ELF-1 (cell line): ENCODE measurements at regions not wholly inside any gene's neighbourhood (a gene's known extent, or its start where the extent isn't known, plus 50 kb on each side); places are given as distances from the start of the nearest gene placed in this dataset.
A peak's percentile ranks its signal among the peaks of the same experiment; 100 is the strongest.
"Not testable (repeated sequence)": the region's sequence is repeated elsewhere in the genome, so short reads cannot be mapped to it uniquely, and the experiment has no call there.

Experiments
- DNase-seq: peaks from one replicate; pipeline ENCODE4 v3.0.0-alpha.2; 2016; ENCODE audit warnings: low read depth, low spot score

- DNase-seq: not testable (repeated sequence)
Measured at GRCh38 chr9:68593760-68594159, 53.1 kb upstream of the TMEM252 start.

GRCh38 chr9:68595868-68596267, 55.2 kb upstream of the TMEM252 start:
- peak; percentile 14 for DNase-seq

GRCh38 chr9:68597362-68597997, 56.8 kb upstream of the TMEM252 start:
- no peak for DNase-seq

GRCh38 chr9:68599826-68600225, 59.1 kb upstream of the TMEM252 start:
- no peak for DNase-seq

GRCh38 chr9:68601081-68601480, 60.4 kb upstream of the TMEM252 start:
- no peak for DNase-seq

GRCh38 chr9:68603371-68603770, 62.7 kb upstream of the TMEM252 start:
- no peak for DNase-seq

GRCh38 chr9:68608763-68609162, 68.1 kb upstream of the TMEM252 start:
- DNase-seq: no peak

- DNase-seq: no peak
Measured at GRCh38 chr9:68609901-68610415, 69.3 kb upstream of the TMEM252 start.

- no peak for DNase-seq
Measured at GRCh38 chr9:68614121-68614520, 73.4 kb upstream of the TMEM252 start.

GRCh38 chr9:68617011-68617410, 76.3 kb upstream of the TMEM252 start:
- DNase-seq: not testable (repeated sequence)

- DNase-seq: no peak
Measured at GRCh38 chr9:68619072-68619471, 78.4 kb upstream of the TMEM252 start.

GRCh38 chr9:68619636-68620035, 79.0 kb upstream of the TMEM252 start:
- no peak for DNase-seq

- DNase-seq: peak; percentile 2
Measured at GRCh38 chr9:68625559-68625958, 79.5 kb upstream of the PIP5K1B start.

- DNase-seq: no peak
Measured at GRCh38 chr9:68626526-68626925, 78.5 kb upstream of the PIP5K1B start.

- no peak for DNase-seq
Measured at GRCh38 chr9:68627104-68627503, 77.9 kb upstream of the PIP5K1B start.

- DNase-seq: no peak
Measured at GRCh38 chr9:68627594-68627993, 77.4 kb upstream of the PIP5K1B start.

GRCh38 chr9:68629042-68629441, 76.0 kb upstream of the PIP5K1B start:
- no peak for DNase-seq

GRCh38 chr9:68631811-68632210, 73.2 kb upstream of the PIP5K1B start:
- no peak for DNase-seq

GRCh38 chr9:68637020-68637419, 68.0 kb upstream of the PIP5K1B start:
- DNase-seq: no peak

GRCh38 chr9:68639261-68639660, 65.8 kb upstream of the PIP5K1B start:
- not testable (repeated sequence) for DNase-seq

- DNase-seq: no peak
Measured at GRCh38 chr9:68640421-68641089, 64.5 kb upstream of the PIP5K1B start.

- DNase-seq: peak; percentile 62
Measured at GRCh38 chr9:68643901-68644809, 60.9 kb upstream of the PIP5K1B start.
